ENCODE measurements at regions not wholly inside any gene's neighbourhood (a gene's known extent, or its start where the extent isn't known, plus 50 kb on each side); places are given as distances from the start of the nearest gene placed in this dataset.

- ATAC-seq (no peak), DNase-seq (no peak)
- intact Hi-C loops (cut with DNase I), result no loop called here
- H3K27ac ChIP-seq, result no peak overlapping the region
- no peak overlapping the region for H3K4me3 ChIP-seq
- no peaks in the 10 kb centered on the region for H3K36me3 ChIP-seq
- H3K27me3 ChIP-seq, result no peaks in the 10 kb centered on the region
- TF ChIP-seq CTCF (IDR thresholded peaks at IDR 0.05), result no peak
- H3K9me3 ChIP-seq, result no peaks in the 10 kb centered on the region
- no peaks in the 10 kb centered on the region for H3K4me1 ChIP-seq
Observed at GRCh38 chr2:191754103-191754502, 76.2 kb downstream of the NABP1 start.

- Histone ChIP-seq H3K27ac (no peak overlapping the region), H3K4me1 (no peaks in the 10 kb centered on the region), H3K36me3 (no peaks in the 10 kb centered on the region), H3K9me3 (no peaks in the 10 kb centered on the region), H3K27me3 (no peaks in the 10 kb centered on the region), H3K4me3 (no peak overlapping the region)
- no peak for ATAC-seq
- TF ChIP-seq CTCF (IDR thresholded peaks at IDR 0.05), result no peak
- DNase-seq, result no peak
- intact Hi-C loops (cut with DNase I), result no loop called here
Observed at GRCh38 chr2:191756761-191757160, 78.8 kb downstream of the NABP1 start.

- H3K4me3 ChIP-seq, result no peak overlapping the region
- ATAC-seq, result no peak
- H3K27ac ChIP-seq, result no peak overlapping the region
- intact Hi-C loops (cut with DNase I), result no loop called here
- H3K4me1 ChIP-seq, result no peaks in the 10 kb centered on the region
- H3K36me3 ChIP-seq, result no peaks in the 10 kb centered on the region
- TF ChIP-seq CTCF (IDR thresholded peaks at IDR 0.05), result no peak
- DNase-seq, result no peak
- no peaks in the 10 kb centered on the region for H3K27me3 ChIP-seq
- H3K9me3 ChIP-seq, result no peaks in the 10 kb centered on the region
Observed at GRCh38 chr2:191757208-191757607, 79.3 kb downstream of the NABP1 start.

GRCh38 chr2:191758518-191759507 is 80.9 kb downstream of the NABP1 start:
- no peaks in the 10 kb centered on the region for H3K9me3 ChIP-seq
- ATAC-seq (peak; percentile 98), DNase-seq (peak; percentile 73)
- H3K27ac ChIP-seq, result peak overlapping the region; percentile 0
- peak; percentile 60 for TF ChIP-seq CTCF (IDR thresholded peaks at IDR 0.05)
- intact Hi-C loops (cut with DNase I), result no loop called here
- no peaks in the 10 kb centered on the region for H3K36me3 ChIP-seq
- no peak overlapping the region for H3K4me3 ChIP-seq
- no peaks in the 10 kb centered on the region for H3K27me3 ChIP-seq
- H3K4me1 ChIP-seq, result no peaks in the 10 kb centered on the region

GRCh38 chr2:191759680-191760079 is 81.7 kb downstream of the NABP1 start:
- H3K4me1 ChIP-seq, result no peaks in the 10 kb centered on the region
- no peak overlapping the region for H3K4me3 ChIP-seq
- no peaks in the 10 kb centered on the region for H3K9me3 ChIP-seq
- intact Hi-C loops (cut with DNase I), result no loop called here
- DNase-seq (no peak), ATAC-seq (no peak)
- no peaks in the 10 kb centered on the region for H3K36me3 ChIP-seq
- no peak for TF ChIP-seq CTCF (IDR thresholded peaks at IDR 0.05)
- no peak overlapping the region for H3K27ac ChIP-seq
- H3K27me3 ChIP-seq, result no peaks in the 10 kb centered on the region

Measured in upper lobe of right lung (tissue), 1 donor.